Liver (tissue), 8 donors: ENCODE measurements at regions not wholly inside any gene's neighbourhood (a gene's known extent, or its start where the extent isn't known, plus 50 kb on each side); places are given as distances from the start of the nearest gene placed in this dataset.

ENCODE experiments used
- DNase-seq: peaks from one replicate; pipeline ENCODE4 v3.0.0-alpha.2; 2017; ENCODE audit warnings: low spot score
- H3K27ac ChIP-seq, 2 donors: one replicate each; pipeline ENCODE4 v1.7.0; 2013; ENCODE audit warnings: inconsistent platforms in 2 of 2, low read length in 2 of 2, control low read depth in 1 of 2, low read depth in 1 of 2, mild to moderate bottlenecking in 1 of 2
- H3K27me3 ChIP-seq, 4 donors: one replicate each; pipeline versions ENCODE4 v1.6.1 to v1.7.0; 2013; ENCODE audit warnings: low read length in 3 of 4, inconsistent platforms in 1 of 4, mild to moderate bottlenecking in 1 of 4, moderate library complexity in 1 of 4; ENCODE audit not compliant: control insufficient read depth in 4 of 4, insufficient read depth in 4 of 4
- H3K36me3 ChIP-seq, 4 donors: one replicate each; pipeline versions ENCODE4 v1.6.1 to v1.7.0; 2013; ENCODE audit warnings: low read length in 3 of 4, mild to moderate bottlenecking in 3 of 4, low read depth in 1 of 4, moderate library complexity in 1 of 4; ENCODE audit not compliant: control insufficient read depth in 4 of 4, insufficient read depth in 3 of 4
- H3K4me1 ChIP-seq, 4 donors: one replicate each; pipeline versions ENCODE4 v1.6.1 to v1.7.0; 2013; ENCODE audit warnings: low read length in 3 of 4, mild to moderate bottlenecking in 3 of 4, moderate library complexity in 1 of 4; ENCODE audit not compliant: control insufficient read depth in 4 of 4, insufficient read depth in 4 of 4
- H3K4me3 ChIP-seq, 3 donors: one replicate each; pipeline versions ENCODE4 v1.6.1 to v1.7.0; 2013; ENCODE audit warnings: low read length in 3 of 3, control low read depth in 1 of 3, low read depth in 1 of 3, mild to moderate bottlenecking in 1 of 3
- H3K9ac ChIP-seq, 2 donors: one replicate each; pipeline ENCODE4 v1.7.0; 2013; ENCODE audit warnings: low read length in 2 of 2, mild to moderate bottlenecking in 2 of 2, moderate library complexity in 2 of 2, control low read depth in 1 of 2, low read depth in 1 of 2
- H3K9me3 ChIP-seq, 4 donors: one replicate each; pipeline versions ENCODE4 v1.6.1 to v1.7.0; 2013; ENCODE audit warnings: low read length in 3 of 4; ENCODE audit not compliant: control insufficient read depth in 4 of 4
- EGR1 ChIP-seq, 2 donors: IDR thresholded peaks; 2 replicates each; pipeline ENCODE4 v1.6.1; 2016 to 2018; ENCODE audit warnings: antibody characterized with exemption in 2 of 2, low read depth in 2 of 2
- FOXA1 ChIP-seq: IDR thresholded peaks from 2 replicates; pipeline ENCODE4 v1.6.1; 2016; ENCODE audit warnings: antibody characterized with exemption
- FOXA2 ChIP-seq: IDR thresholded peaks from 2 replicates; pipeline ENCODE4 v1.6.1; 2016; ENCODE audit warnings: antibody characterized with exemption
- GABPA ChIP-seq, 2 donors: IDR thresholded peaks in 1 of 2; conservative IDR thresholded peaks in 1 of 2; 2 replicates each; pipeline ENCODE4 v1.6.1; 2016; ENCODE audit warnings: antibody characterized with exemption in 2 of 2, mild to moderate bottlenecking in 1 of 2, moderate library complexity in 1 of 2
- HNF4A ChIP-seq, 2 donors: conservative IDR thresholded peaks; 2 replicates each; pipeline ENCODE4 v1.6.1; 2016; ENCODE audit warnings: antibody characterized with exemption in 2 of 2, mild to moderate bottlenecking in 2 of 2
- HNF4G ChIP-seq: IDR thresholded peaks from 2 replicates; pipeline ENCODE4 v1.6.1; 2016; ENCODE audit warnings: antibody characterized with exemption
- JUND ChIP-seq, 2 donors: IDR thresholded peaks; 2 replicates each; pipeline ENCODE4 v1.6.1; 2016; ENCODE audit warnings: antibody characterized with exemption in 2 of 2
- NR2F2 ChIP-seq: IDR thresholded peaks from 2 replicates; pipeline ENCODE4 v1.6.1; 2016; ENCODE audit warnings: antibody characterized with exemption
- RAD21 ChIP-seq, 2 donors: IDR thresholded peaks; 2 replicates each; pipeline ENCODE4 v1.6.1; 2016; ENCODE audit warnings: antibody characterized with exemption in 2 of 2, mild to moderate bottlenecking in 2 of 2
- RXRA ChIP-seq, 2 donors: IDR thresholded peaks; 2 replicates each; pipeline ENCODE4 v1.6.1; 2017 to 2018; ENCODE audit warnings: antibody characterized with exemption in 2 of 2, mild to moderate bottlenecking in 1 of 2
- SP1 ChIP-seq: IDR thresholded peaks from 2 replicates; pipeline ENCODE4 v1.6.1; 2018; ENCODE audit warnings: antibody characterized with exemption, mild to moderate bottlenecking
- TAF1 ChIP-seq: conservative IDR thresholded peaks from 2 replicates; pipeline ENCODE4 v1.6.1; 2016; ENCODE audit warnings: antibody characterized with exemption, mild to moderate bottlenecking
- YY1 ChIP-seq: IDR thresholded peaks from 2 replicates; pipeline ENCODE4 v1.6.1; 2016; ENCODE audit warnings: antibody characterized with exemption, mild to moderate bottlenecking
- WGBS: extraction: QIAGEN DNeasy Blood & Tissue Kit; methylation state at CpG from one replicate; pipeline ENCODE4 v1.1.7; 2013; 5-methylcytosine and 5-hydroxymethylcytosine counted together
- TF ChIP-seq, protein P1 (sequence below): IDR thresholded peaks from 2 replicates; pipeline ENCODE4 v1.6.1; 2016; ENCODE audit warnings: antibody characterized with exemption
- TF ChIP-seq, protein P2 (sequence below): fragments of 150-350 bp; IDR thresholded peaks from 2 replicates; pipeline ENCODE4 v1.5.1; 2017; ENCODE audit warnings: improper control_type of control experiment, low read depth, low read length; ENCODE audit not compliant: missing input control
- TF ChIP-seq, protein P3 (sequence below): IDR thresholded peaks from 2 replicates; pipeline ENCODE4 v1.6.1; 2016; ENCODE audit warnings: antibody characterized with exemption, mild to moderate bottlenecking
- TF ChIP-seq, protein P4 (sequence below): IDR thresholded peaks from 2 replicates; pipeline ENCODE4 v1.6.1; 2016; ENCODE audit warnings: antibody characterized with exemption
- donor health status: healthy.
- donor health status: healthy.
- donor health status: healthy.
- donor health status: healthy.
- donor health status: healthy.

DNA sequence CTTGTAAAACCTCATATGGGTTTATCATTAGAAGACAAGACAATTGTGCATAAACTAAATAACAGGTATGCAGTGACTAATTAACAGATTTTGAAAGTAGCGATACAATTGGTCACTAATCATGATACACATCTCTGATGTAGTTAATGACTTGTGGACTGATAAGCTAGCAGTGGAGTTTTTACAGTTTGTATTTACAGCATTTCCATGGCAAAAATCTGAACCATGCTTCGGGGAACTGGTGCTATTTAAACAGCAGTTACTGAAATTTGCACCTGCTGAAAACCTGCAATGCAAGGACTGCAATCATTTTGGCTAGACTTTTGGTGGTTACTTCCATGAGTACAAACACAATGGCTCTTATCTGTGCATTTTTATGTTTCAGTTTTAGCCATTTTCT is 471.2 kb downstream of the RERGL start:
- Histone ChIP-seq H3K27me3 (no peaks in the 10 kb centered on the region), H3K4me3 (no peak overlapping the region), H3K27ac (no peak overlapping the region), H3K9ac (no peak overlapping the region), H3K4me1 (no peaks in the 10 kb centered on the region), H3K36me3 (no peaks in the 10 kb centered on the region), H3K9me3 (no peaks in the 10 kb centered on the region)
- WGBS, result 65% methylated on average over 2 of the region's 2 CpGs
- TF ChIP-seq FOXA2, result no peak
- TF ChIP-seq, protein P1, sequence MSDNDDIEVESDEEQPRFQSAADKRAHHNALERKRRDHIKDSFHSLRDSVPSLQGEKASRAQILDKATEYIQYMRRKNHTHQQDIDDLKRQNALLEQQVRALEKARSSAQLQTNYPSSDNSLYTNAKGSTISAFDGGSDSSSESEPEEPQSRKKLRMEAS, result no peak
- TF ChIP-seq, protein P2, sequence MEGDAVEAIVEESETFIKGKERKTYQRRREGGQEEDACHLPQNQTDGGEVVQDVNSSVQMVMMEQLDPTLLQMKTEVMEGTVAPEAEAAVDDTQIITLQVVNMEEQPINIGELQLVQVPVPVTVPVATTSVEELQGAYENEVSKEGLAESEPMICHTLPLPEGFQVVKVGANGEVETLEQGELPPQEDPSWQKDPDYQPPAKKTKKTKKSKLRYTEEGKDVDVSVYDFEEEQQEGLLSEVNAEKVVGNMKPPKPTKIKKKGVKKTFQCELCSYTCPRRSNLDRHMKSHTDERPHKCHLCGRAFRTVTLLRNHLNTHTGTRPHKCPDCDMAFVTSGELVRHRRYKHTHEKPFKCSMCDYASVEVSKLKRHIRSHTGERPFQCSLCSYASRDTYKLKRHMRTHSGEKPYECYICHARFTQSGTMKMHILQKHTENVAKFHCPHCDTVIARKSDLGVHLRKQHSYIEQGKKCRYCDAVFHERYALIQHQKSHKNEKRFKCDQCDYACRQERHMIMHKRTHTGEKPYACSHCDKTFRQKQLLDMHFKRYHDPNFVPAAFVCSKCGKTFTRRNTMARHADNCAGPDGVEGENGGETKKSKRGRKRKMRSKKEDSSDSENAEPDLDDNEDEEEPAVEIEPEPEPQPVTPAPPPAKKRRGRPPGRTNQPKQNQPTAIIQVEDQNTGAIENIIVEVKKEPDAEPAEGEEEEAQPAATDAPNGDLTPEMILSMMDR, result no peak
- TF ChIP-seq SP1, result no peak
- no peak for TF ChIP-seq NR2F2
- no peak for TF ChIP-seq RAD21 (IDR thresholded peaks at IDR 0.05)
- TF ChIP-seq FOXA1, result no peak
- TF ChIP-seq JUND (IDR thresholded peaks at IDR 0.05), result no peak
- DNase-seq, result no peak

DNA sequence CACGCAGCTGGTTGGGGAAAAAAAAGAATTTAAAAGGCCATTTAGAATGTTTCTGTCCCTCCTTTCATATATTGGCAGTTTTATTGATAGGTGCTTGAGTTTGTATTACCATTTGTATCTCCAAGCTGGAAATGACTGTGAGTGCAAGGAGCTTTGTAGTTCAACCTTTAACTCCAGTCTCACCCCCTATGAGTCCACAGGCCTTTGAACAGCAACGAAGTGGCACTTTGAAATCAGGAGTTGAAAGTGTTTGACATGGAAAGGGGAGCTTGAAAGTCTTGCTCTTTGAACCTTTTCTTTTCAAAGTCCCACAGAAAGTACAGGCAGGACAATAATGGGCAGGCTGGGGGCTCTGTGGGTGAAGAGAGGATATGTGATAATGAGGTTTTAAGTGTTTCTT is 480.3 kb downstream of the RERGL start:
- Histone ChIP-seq H3K9me3 (no peaks in the 10 kb centered on the region), H3K36me3 (no peaks in the 10 kb centered on the region), H3K27ac (no peak overlapping the region), H3K9ac (no peak overlapping the region), H3K27me3 (peaks cover 0 to 4% (median 0%) of the 10 kb centered on the region in 4 donors), H3K4me1 (no peaks in the 10 kb centered on the region), H3K4me3 (no peak overlapping the region)
- DNase-seq, result no peak
- TF ChIP-seq RAD21 (IDR thresholded peaks at IDR 0.05) (no peak), YY1 (no peak), NR2F2 (no peak), JUND (IDR thresholded peaks at IDR 0.05) (no peak), HNF4A (conservative IDR thresholded peaks at IDR 0.05) (no peak), FOXA2 (no peak), RXRA (IDR thresholded peaks at IDR 0.05) (no peak)
- 47% methylated on average over 2 of the region's 2 CpGs for WGBS

DNA sequence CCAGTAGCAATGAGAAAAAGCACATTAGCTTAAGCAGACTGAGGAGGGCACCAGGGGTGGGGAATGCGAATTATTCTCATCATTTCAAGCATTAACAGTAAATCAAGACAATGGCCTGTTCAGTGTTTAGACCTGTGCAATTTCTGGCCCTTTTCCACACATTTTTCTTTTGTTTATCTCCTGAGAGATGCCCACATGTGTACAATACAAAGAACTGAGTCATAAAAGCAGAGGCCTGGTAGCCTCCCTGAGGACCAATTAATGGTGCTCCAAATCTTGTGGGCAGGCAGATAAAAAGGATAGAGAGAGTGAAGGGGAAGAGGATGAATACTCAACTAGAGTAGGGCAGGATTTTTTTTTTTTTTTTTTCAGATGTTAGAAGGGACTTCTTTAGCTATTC is 480.8 kb downstream of the RERGL start:
- Histone ChIP-seq H3K36me3 (no peaks in the 10 kb centered on the region), H3K4me3 (no peak overlapping the region), H3K9me3 (no peaks in the 10 kb centered on the region), H3K4me1 (no peaks in the 10 kb centered on the region), H3K27me3 (peaks cover 0 to 4% (median 0%) of the 10 kb centered on the region in 4 donors), H3K9ac (no peak overlapping the region), H3K27ac (no peak overlapping the region)
- DNase-seq, result no peak
- 62% methylated on average over 1 of the region's 1 CpG for WGBS
- TF ChIP-seq, protein P3, sequence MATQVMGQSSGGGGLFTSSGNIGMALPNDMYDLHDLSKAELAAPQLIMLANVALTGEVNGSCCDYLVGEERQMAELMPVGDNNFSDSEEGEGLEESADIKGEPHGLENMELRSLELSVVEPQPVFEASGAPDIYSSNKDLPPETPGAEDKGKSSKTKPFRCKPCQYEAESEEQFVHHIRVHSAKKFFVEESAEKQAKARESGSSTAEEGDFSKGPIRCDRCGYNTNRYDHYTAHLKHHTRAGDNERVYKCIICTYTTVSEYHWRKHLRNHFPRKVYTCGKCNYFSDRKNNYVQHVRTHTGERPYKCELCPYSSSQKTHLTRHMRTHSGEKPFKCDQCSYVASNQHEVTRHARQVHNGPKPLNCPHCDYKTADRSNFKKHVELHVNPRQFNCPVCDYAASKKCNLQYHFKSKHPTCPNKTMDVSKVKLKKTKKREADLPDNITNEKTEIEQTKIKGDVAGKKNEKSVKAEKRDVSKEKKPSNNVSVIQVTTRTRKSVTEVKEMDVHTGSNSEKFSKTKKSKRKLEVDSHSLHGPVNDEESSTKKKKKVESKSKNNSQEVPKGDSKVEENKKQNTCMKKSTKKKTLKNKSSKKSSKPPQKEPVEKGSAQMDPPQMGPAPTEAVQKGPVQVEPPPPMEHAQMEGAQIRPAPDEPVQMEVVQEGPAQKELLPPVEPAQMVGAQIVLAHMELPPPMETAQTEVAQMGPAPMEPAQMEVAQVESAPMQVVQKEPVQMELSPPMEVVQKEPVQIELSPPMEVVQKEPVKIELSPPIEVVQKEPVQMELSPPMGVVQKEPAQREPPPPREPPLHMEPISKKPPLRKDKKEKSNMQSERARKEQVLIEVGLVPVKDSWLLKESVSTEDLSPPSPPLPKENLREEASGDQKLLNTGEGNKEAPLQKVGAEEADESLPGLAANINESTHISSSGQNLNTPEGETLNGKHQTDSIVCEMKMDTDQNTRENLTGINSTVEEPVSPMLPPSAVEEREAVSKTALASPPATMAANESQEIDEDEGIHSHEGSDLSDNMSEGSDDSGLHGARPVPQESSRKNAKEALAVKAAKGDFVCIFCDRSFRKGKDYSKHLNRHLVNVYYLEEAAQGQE, result no peak
- no peak for TF ChIP-seq FOXA2
- TF ChIP-seq GABPA (IDR thresholded peaks at IDR 0.05 in 1 of 2, conservative IDR thresholded peaks at IDR 0.05 in 1 of 2), result no peak
- no peak for TF ChIP-seq HNF4A (conservative IDR thresholded peaks at IDR 0.05)
- no peak for TF ChIP-seq JUND (IDR thresholded peaks at IDR 0.05)
- no peak for TF ChIP-seq HNF4G
- no peak for TF ChIP-seq EGR1 (IDR thresholded peaks at IDR 0.05; ENCODE audit: low read depth in 2 of 2)
- TF ChIP-seq TAF1, result no peak
- no peak for TF ChIP-seq YY1
- no peak for TF ChIP-seq RAD21 (IDR thresholded peaks at IDR 0.05)
- TF ChIP-seq RXRA (IDR thresholded peaks at IDR 0.05), result no peak
- TF ChIP-seq NR2F2, result no peak
- no peak for TF ChIP-seq FOXA1
- TF ChIP-seq, protein P2, result no peak
- TF ChIP-seq, protein P4, sequence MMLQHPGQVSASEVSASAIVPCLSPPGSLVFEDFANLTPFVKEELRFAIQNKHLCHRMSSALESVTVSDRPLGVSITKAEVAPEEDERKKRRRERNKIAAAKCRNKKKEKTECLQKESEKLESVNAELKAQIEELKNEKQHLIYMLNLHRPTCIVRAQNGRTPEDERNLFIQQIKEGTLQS, result no peak
